DOHH2 (cell line): ENCODE measurements at regions not wholly inside any gene's neighbourhood (a gene's known extent, or its start where the extent isn't known, plus 50 kb on each side); places are given as distances from the start of the nearest gene placed in this dataset.

Source experiments
- EZH2phosphoT487 ChIP-seq: fragments of 200-600 bp; sonication (generic); IDR thresholded peaks from 2 replicates; pipeline ENCODE4 v1.6.1; 2017; ENCODE audit warnings: borderline replicate concordance, mild to moderate bottlenecking, antibody characterized with exemption, low read length, moderate library complexity, mixed read lengths
- TF ChIP-seq, protein P1 (sequence below): fragments of 200-600 bp; sonication (generic); IDR thresholded peaks from one replicate; pipeline ENCODE4 v1.5.1; 2014; ENCODE audit warnings: antibody characterized with exemption, mild to moderate bottlenecking, low read depth, low read length; ENCODE audit not compliant: poor library complexity, severe bottlenecking

DNA sequence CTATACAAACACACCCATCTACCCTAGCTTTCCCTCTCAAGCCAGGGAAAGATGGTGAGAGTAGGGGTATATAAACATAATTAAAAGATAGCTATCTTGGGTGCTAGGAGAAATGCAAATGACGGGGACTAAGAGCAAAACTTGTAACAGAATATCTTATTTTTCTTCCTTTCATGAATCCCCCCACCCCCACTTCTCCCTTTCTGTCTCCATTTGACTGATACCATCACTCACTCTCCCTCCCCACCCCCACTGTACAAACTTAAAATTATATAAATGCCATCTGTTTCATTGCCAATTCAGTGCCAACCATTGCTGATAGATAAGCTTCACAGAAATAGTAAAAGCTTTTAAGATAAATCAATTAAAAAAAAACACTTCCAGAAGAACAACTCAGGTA is 268.6 kb downstream of the SLC6A15 start:
- TF ChIP-seq, protein P1, sequence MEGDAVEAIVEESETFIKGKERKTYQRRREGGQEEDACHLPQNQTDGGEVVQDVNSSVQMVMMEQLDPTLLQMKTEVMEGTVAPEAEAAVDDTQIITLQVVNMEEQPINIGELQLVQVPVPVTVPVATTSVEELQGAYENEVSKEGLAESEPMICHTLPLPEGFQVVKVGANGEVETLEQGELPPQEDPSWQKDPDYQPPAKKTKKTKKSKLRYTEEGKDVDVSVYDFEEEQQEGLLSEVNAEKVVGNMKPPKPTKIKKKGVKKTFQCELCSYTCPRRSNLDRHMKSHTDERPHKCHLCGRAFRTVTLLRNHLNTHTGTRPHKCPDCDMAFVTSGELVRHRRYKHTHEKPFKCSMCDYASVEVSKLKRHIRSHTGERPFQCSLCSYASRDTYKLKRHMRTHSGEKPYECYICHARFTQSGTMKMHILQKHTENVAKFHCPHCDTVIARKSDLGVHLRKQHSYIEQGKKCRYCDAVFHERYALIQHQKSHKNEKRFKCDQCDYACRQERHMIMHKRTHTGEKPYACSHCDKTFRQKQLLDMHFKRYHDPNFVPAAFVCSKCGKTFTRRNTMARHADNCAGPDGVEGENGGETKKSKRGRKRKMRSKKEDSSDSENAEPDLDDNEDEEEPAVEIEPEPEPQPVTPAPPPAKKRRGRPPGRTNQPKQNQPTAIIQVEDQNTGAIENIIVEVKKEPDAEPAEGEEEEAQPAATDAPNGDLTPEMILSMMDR, result no peak
- TF ChIP-seq EZH2phosphoT487, result no peak
